ENCODE measurements at regions not wholly inside any gene's neighbourhood (a gene's known extent, or its start where the extent isn't known, plus 50 kb on each side); places are given as distances from the start of the nearest gene placed in this dataset.
A peak's percentile ranks its signal among the peaks of the same experiment; 100 is the strongest.
"Not testable (repeated sequence)": the region's sequence is repeated elsewhere in the genome, so short reads cannot be mapped to it uniquely, and the experiment has no call there.

DNA sequence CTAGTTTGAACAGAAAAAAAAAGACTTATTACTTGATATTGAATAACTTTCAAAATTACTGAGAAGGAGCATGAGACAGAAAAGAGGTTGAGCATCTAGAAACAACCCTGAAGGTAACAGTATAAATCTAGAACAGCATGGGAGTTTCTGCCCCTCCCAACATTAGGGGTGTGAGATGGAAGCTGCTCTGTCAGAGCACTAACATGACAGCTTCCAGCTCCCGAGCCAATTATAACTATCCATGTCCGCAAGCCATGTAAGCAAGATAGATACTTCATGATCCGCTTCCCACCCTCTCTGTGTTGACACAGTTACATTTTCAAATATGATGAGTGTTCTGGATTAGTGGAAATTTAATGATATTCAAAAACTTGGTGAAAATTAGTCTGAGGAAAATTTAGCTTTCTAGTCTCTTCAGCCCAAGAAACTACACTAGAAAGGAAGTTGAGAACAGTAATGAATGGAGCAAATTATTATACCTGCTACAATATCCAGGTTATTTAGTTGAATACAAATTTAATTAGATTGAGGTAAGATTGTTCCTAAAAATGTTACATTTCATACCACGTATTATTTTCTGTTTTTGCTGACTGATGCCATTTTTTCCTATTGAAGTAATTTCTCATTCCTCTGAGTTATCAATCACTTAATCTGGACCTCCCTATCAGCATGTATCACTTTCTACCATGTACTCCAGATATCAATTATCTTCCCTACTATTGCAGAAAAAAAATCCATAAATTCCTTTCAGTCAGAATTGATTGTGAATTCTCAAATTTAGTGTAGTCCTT lies 129.3 kb upstream of the SLIT2 start:
- no peak for DNase-seq (ENCODE audit: low spot score)

GRCh38 chr4:20119141-20119540 lies 132.6 kb upstream of the SLIT2 start:
- no peak for DNase-seq (ENCODE audit: low spot score)

GRCh38 chr4:20109391-20109790 lies 142.3 kb upstream of the SLIT2 start:
- DNase-seq (ENCODE audit: low spot score), result no peak

DNA sequence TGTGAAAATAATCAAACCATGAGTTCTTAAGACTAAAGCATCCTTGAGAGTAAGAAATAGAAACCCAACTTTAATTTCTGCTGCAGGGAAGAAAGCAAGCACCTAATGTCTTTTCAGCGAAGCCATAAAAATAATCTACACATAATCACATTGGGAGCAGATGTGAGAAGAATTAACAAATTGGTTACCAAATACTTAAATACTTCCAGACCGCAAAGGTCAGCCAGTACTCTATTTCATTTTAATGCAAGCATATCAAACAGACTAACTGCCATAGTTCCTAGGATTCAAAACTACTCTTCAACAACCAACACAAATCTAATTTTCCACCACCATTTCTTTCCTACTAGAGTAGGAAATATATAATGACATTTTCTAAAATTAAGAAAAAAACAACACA lies 144.8 kb upstream of the SLIT2 start:
- no peak for DNase-seq (ENCODE audit: low spot score)

GRCh38 chr4:20101831-20102230 lies 149.9 kb upstream of the SLIT2 start:
- no peak for DNase-seq (ENCODE audit: low spot score)

- no peak for DNase-seq (ENCODE audit: low spot score)
Observed at GRCh38 chr4:20096911-20097310, 154.8 kb upstream of the SLIT2 start.

- DNase-seq (ENCODE audit: low spot score), result no peak
Observed at GRCh38 chr4:20095805-20096541, 155.7 kb upstream of the SLIT2 start.

DNA sequence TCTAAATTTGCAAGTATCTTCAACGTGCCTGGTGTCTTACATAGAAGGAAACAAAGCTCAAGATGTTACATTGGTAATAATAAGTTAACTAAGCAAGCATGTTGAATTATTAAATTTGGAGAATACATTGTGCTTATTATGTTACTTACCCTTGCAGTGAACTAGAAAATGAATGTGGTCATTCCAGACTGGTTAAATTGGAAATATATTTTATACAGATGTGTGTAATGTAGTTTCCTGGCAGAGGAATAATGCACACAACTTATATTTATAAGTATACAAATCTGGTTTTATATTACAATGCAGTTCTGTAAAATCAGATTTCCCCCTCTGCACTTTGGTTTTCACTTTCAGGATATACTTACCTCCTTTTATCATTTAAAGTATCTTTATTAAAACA lies 159.9 kb upstream of the SLIT2 start:
- no peak for DNase-seq (ENCODE audit: low spot score)

DNA sequence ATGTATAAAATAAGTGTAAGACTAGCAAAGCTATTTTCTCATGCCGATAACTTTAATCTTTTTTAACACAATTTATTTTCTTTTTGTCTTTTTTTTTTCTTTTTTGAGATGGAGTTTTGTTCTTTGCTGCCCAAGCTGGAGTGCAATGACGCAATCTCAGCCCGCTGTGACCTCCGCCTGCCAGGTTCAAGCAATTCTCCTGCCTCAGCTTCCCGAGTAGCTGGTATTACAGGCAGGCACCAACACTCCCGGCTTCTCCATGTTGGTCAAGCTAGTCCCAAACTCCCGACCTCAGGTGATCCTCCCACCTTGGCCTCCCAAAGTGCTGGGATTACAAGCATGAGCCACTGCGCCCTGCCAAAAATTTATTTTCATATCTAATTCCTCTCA lies 164.2 kb upstream of the SLIT2 start:
- no peak for DNase-seq (ENCODE audit: low spot score)

DNA sequence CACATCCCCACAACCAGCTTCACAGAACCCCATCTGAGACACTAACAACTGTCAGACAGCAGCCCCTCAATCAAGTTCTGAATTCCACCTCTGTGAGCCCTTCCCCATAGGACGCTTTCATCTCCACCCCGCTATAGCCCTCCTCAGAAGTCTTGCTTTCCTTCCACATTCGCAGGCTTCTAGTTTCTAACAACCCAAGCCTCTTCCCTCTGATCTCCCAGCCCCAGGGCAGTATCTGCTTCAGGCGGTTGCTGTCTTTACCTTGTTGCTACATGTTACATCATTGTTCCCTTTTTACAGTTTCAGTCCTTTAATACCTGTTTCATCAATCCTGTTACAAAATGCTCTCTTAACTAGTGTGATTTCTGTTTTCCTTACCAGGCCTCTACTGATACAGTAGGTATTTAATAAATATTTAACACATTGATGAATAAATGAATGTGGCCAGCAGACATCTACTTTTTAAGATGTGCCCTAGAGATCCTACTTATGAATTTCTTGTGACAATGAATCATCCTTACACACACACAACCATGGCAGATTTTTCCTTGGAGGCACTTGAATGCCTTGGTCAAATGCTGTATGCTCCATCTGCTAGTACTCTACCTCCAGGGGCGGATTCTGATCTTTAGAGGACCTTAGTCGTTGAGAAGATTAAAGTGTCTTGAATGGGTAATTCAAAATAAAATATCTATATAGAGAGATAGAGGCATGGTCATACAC lies 164.7 kb upstream of the SLIT2 start:
- peak; percentile 2 for DNase-seq (ENCODE audit: low spot score)

GRCh38 chr4:20086067-20086798 lies 165.5 kb upstream of the SLIT2 start:
- peak; percentile 13 for DNase-seq (ENCODE audit: low spot score)

- no peak for DNase-seq (ENCODE audit: low spot score)
Observed at GRCh38 chr4:20085653-20086052, 166.1 kb upstream of the SLIT2 start.

GRCh38 chr4:20085156-20085555 lies 166.5 kb upstream of the SLIT2 start:
- DNase-seq (ENCODE audit: low spot score), result no peak

DNA sequence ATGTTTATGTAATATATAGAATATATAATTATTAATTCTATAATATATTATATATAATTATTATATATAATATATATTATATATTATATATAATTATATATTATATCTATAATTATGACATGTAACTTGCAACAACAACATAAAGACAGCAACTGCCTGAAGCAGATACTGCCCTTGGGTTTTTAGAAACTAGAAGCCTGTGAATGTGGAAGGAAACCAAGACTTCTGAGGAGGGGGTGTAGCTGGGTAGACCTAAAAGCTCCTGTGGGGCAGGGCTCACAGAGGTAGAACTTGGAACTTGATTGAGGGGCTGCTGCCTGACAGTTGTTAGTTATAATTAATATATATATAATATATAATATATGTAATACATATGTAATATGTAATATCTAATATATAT lies 167.2 kb upstream of the SLIT2 start:
- DNase-seq (ENCODE audit: low spot score), result no peak

GRCh38 chr4:20078644-20079043 lies 173.1 kb upstream of the SLIT2 start:
- no peak for DNase-seq (ENCODE audit: low spot score)

- DNase-seq (ENCODE audit: low spot score), result no peak
Observed at GRCh38 chr4:20075248-20075871, 176.3 kb upstream of the SLIT2 start.

- no peak for DNase-seq (ENCODE audit: low spot score)
Observed at GRCh38 chr4:20074450-20074849, 177.3 kb upstream of the SLIT2 start.

DNA sequence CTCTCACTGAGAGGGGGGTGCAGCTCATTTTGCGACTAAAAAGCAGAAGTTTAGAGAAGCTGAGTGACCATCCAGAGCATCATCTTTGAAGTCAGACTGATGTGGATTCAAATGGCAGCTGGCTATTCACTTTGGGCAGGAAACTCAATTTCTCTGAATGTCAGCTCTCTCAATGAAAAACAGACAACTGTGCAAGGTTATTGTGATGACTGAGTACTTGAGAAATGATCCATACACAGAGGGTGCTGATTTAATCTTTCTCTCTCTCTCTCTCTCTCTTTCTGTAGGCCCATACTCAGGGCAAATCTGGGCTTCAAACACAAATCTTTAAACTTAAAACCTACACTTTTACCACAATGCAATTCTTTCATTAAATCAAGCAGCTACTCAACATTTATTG lies 185.8 kb upstream of the SLIT2 start:
- DNase-seq (ENCODE audit: low spot score), result no peak

DNA sequence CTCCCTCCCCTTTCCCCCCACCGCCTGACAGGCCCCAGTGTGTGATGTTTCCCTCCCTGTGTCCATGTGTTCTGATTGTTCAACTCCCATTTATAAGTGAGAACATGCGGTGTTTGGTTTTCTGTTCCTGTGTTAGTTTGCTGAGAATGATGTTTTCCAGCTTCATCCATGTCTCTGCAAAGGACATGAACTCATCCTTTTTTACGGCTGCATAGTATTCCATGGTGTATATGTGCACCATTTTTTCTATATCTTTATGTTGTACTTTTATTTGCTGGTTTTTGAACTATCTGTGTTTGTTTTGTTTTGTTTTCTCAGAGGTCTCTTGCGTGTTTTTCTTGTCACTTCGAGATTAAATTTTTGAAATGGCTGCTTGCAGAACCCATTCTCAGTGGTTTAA lies 188.8 kb upstream of the SLIT2 start:
- not testable (repeated sequence) for DNase-seq (ENCODE audit: low spot score)

- peak; percentile 20 for DNase-seq (ENCODE audit: low spot score)
Observed at GRCh38 chr4:20062054-20062453, 189.7 kb upstream of the SLIT2 start.

DNA sequence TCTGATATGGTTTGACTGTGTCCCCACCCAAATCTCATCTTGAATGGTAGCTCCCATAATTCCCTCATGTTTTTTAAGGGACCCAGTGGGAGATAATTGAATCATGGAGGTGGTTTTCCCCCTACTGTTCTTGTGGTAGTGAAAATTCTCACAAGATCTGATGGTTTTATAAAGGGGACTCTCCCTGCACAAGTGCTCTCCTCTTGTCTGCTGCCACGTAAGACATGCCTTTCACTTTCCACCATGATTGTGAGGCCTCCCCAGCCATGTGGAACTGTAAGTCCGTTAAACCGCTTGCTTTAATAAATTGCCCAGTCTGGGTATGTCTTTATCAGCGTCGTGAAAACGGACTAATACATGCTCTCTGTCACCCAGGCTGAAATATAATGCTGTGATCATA lies 200.9 kb upstream of the SLIT2 start:
- no peak for DNase-seq (ENCODE audit: low spot score)

DNA sequence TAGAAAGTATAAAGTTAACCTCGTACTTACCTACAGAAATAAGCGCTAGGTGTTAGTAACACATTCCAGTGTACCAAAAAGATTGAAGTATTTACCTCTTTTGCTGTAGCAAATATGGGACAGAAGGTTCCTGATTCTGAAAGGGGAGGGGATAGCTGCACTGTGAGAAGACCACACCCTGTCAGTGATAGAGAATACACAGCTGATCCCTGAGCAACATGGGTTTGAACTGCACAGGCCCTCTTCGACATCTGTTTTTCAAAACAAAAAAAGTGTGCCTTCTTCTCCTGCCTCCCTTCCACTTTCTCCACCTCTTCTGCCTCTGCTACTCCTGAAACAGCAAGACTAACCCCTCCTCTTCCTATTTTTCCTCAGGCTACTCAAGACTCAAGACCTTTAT lies 201.8 kb upstream of the SLIT2 start:
- DNase-seq (ENCODE audit: low spot score), result no peak
